Psoas muscle (tissue), 7 donors: ENCODE measurements at regions not wholly inside any gene's neighbourhood (a gene's known extent, or its start where the extent isn't known, plus 50 kb on each side); places are given as distances from the start of the nearest gene placed in this dataset.
"Not testable (repeated sequence)": the region's sequence is repeated elsewhere in the genome, so short reads cannot be mapped to it uniquely, and the experiment has no call there.

Experiments used
- ATAC-seq, 4 donors: fragments of 200-7000 bp; cut with Tn5 transposase; one replicate each; pipeline ENCODE4 v1.9.1; 2020; ENCODE audit warnings: moderate library complexity in 3 of 4, mild to moderate bottlenecking in 2 of 4
- DNase-seq, 2 donors: peaks; one replicate each; pipeline ENCODE4 v3.0.0-alpha.2; 2020
- H3K27ac ChIP-seq: fragments of 200-600 bp; one replicate; pipeline ENCODE4 v1.8.0; 2022
- H3K27me3 ChIP-seq, 3 donors: fragments of 200-600 bp in 1 of 3; one replicate each; pipeline versions ENCODE4 v1.6.1 to v1.8.0; 2013 to 2022; ENCODE audit warnings: low read length in 2 of 3, mild to moderate bottlenecking in 2 of 3, moderate library complexity in 1 of 3; ENCODE audit not compliant: insufficient read depth in 3 of 3
- H3K36me3 ChIP-seq, 2 donors: fragments of 200-600 bp in 1 of 2; one replicate each; pipeline versions ENCODE4 v1.6.1 to v1.8.0; 2013 to 2022; ENCODE audit warnings: low read depth in 1 of 2, mild to moderate bottlenecking in 1 of 2, moderate library complexity in 1 of 2; ENCODE audit not compliant: insufficient read depth in 1 of 2
- H3K4me1 ChIP-seq: fragments of 200-600 bp; one replicate; pipeline ENCODE4 v1.8.0; 2022
- H3K4me3 ChIP-seq: fragments of 200-600 bp; one replicate; pipeline ENCODE4 v1.8.0; 2022; ENCODE audit warnings: mild to moderate bottlenecking
- H3K9me3 ChIP-seq: fragments of 200-600 bp; one replicate; pipeline ENCODE4 v1.8.0; 2022
- WGBS, 3 donors: extraction: QIAGEN DNeasy Blood & Tissue Kit; methylation state at CpG; one replicate each; pipeline versions ENCODE4 v1.1.6 to v1.1.7; 2013; 5-methylcytosine and 5-hydroxymethylcytosine counted together
- intact Hi-C, 2 donors: fragments of 100-400 bp; cut with DNase I; formaldehyde crosslinking; loops; one replicate each; pipeline versions ENCODE4 v1.11.0 to v1.14.2; 2022
- TF ChIP-seq, protein P1 (sequence below): fragments of 200-600 bp; IDR thresholded peaks from one replicate; pipeline ENCODE4 v1.8.0; 2022; ENCODE audit warnings: antibody characterized with exemption
- donor health status: healthy with polysubstance abuse.
- donor health status: DM: no; HTN: no; CAD: no; lungs with moderate emphysema.
- donor health status: Bipolar disorder and iron deficiency.
- donor health status: healthy.
- donor health status: DM: yes; HTN: yes; CAD: no.
- donor health status: DM: no; HTN: no; CAD: no.
- donor health status: DM: yes; HTN: yes; CAD: no.

DNA sequence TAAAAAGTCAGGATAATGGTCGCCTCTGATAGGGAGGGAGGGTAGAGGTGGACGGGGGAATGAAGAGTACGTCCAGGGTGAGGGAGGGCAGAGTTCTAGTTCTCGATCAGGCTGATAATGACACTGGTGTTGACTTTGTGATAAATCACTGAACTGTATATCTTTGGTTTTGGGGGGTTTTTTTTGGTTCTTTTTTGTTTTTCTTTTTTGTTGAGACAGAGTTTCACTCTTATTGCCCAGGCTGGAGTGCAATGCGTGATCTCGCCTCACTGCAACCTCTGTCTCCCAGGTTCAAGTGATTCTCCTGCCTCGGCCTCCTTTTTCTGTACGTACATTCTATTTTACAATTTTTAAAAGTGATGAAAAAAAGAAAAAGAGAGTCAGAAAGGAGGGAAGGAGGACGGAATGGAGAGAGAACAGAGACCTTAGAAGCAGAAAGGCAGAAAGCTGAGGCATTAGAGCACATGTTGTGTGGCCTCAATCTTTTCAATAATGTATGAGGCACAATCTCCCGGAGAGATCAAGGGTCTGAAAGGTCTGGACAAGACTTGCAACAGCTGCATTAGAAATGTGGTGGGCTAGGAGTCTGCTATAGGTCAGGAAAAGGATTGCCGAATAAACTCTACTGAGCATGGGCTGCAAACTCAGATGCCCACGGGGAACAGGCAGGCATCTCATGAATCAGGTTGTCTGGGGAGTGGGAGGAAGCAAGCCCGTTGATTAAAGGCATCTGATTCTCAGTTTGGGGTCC lies 174.8 kb downstream of the TOMM20 start:
- DNase-seq (no peak), ATAC-seq (no peak)
- Histone ChIP-seq H3K27me3 (no peaks in the 10 kb centered on the region), H3K4me3 (no peak overlapping the region), H3K9me3 (peaks cover 3% of the 10 kb centered on the region), H3K4me1 (peaks cover 36% of the 10 kb centered on the region), H3K27ac (no peak overlapping the region), H3K36me3 (no peaks in the 10 kb centered on the region)
- 89 to 95% (median 91%) methylated on average over 13 of the region's 13 CpGs for WGBS, 3 donors
- intact Hi-C loops = no loop called here
- TF ChIP-seq, protein P1, sequence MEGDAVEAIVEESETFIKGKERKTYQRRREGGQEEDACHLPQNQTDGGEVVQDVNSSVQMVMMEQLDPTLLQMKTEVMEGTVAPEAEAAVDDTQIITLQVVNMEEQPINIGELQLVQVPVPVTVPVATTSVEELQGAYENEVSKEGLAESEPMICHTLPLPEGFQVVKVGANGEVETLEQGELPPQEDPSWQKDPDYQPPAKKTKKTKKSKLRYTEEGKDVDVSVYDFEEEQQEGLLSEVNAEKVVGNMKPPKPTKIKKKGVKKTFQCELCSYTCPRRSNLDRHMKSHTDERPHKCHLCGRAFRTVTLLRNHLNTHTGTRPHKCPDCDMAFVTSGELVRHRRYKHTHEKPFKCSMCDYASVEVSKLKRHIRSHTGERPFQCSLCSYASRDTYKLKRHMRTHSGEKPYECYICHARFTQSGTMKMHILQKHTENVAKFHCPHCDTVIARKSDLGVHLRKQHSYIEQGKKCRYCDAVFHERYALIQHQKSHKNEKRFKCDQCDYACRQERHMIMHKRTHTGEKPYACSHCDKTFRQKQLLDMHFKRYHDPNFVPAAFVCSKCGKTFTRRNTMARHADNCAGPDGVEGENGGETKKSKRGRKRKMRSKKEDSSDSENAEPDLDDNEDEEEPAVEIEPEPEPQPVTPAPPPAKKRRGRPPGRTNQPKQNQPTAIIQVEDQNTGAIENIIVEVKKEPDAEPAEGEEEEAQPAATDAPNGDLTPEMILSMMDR = no peak

DNA sequence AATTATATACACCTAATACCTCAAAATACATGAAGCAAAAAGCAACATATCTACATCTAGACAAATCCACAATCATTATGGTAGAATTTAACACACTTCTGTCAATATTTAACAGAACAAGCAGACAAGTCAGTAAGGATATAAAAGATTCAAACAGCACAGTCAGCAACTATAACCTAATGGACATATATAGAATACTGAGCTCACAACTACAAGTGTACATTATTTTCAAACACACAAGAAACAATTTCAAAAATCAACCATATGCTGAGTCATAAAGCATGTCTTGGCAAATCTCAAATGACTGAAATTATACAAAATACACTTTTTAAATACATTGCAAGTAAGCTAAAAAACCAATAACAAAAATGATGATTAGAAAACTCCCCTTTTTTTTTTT lies 178.0 kb downstream of the TOMM20 start:
- intact Hi-C loops = no loop called here
- H3K4me1 ChIP-seq = peaks cover 9% of the 10 kb centered on the region
- TF ChIP-seq, protein P1 = no peak

GRCh38 chr1:234949528-234949927 lies 179.1 kb downstream of the TOMM20 start:
- H3K27me3 ChIP-seq, H3K4me1 ChIP-seq, intact Hi-C loops, ATAC-seq, H3K9me3 ChIP-seq, DNase-seq, H3K36me3 ChIP-seq, H3K27ac ChIP-seq, H3K4me3 ChIP-seq: not testable (repeated sequence)
- 97 to 99% (median 98%) methylated on average over 6 of the region's 6 CpGs for WGBS, 3 donors

More for the DNA sequence above, 178.0 kb downstream of the TOMM20 start:
- Histone ChIP-seq H3K4me3 (no peak overlapping the region), H3K36me3 (no peaks in the 10 kb centered on the region), H3K27ac (no peak overlapping the region), H3K27me3 (no peaks in the 10 kb centered on the region), H3K9me3 (peaks cover 3% of the 10 kb centered on the region)
- DNase-seq = no peak
- no peak for ATAC-seq

DNA sequence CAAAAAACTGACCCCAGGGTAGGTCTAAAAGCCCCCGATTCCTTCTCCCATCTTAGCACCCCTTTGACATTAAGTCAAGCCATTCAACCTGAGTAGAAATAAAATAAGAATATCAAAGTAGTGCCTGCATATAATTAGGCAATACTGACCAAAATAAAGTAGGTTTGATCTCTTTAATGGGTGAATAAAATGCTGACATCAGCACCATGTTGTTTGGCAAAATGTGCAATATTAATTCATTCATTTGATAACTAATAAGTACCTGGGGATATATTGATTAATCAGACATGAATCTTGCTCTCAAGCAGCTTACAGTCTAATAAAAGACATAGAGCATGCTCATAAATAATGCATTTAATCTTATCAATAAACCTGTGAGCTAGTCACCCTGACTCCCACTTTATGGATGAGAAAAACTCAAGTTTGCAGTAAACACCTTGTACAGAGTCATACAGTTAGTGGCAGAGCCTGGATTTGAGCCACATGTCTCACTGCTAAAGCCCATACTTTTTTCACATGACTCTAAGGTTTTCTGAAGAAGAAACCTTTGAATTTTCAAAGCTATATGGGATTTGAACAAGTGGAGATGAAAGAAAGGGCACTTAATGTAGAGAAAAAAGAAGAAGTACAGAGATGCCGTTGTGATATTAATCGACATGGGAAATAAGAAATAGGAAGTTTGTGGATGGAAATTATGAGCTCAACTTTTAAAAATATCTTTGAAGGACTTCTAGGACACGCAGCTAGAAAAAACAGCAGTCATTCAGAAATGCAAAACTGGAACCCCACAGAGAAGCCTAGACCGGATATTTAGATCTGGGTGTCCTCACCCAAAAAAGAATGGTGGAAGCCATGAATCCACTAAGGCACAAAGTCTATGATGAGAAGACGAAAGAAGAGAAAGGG lies 183.9 kb downstream of the TOMM20 start:
- WGBS, 3 donors = 72 to 75% (median 73%) methylated on average over 6 of the region's 6 CpGs
- ATAC-seq = no peak
- intact Hi-C loops = no loop called here

More for the DNA sequence above, 183.9 kb downstream of the TOMM20 start:
- TF ChIP-seq, protein P1 = no peak
- Histone ChIP-seq H3K9me3 (peaks cover 3% of the 10 kb centered on the region), H3K4me3 (no peak overlapping the region), H3K4me1 (peaks cover 3% of the 10 kb centered on the region), H3K36me3 (no peaks in the 10 kb centered on the region), H3K27me3 (no peaks in the 10 kb centered on the region), H3K27ac (no peak overlapping the region)
- DNase-seq = no peak
